ENCODE measurements at regions not wholly inside any gene's neighbourhood (a gene's known extent, or its start where the extent isn't known, plus 50 kb on each side); places are given as distances from the start of the nearest gene placed in this dataset.
"Not testable (repeated sequence)": the region's sequence is repeated elsewhere in the genome, so short reads cannot be mapped to it uniquely, and the experiment has no call there.

GRCh38 chr17:68697850-68698361 is 96.7 kb upstream of the FAM20A start:
- DNase-seq: no peak

- DNase-seq: no peak
Measured at GRCh38 chr17:68695659-68696058, 94.5 kb upstream of the FAM20A start.

- no peak for DNase-seq
Measured at GRCh38 chr17:68694791-68695485, 93.8 kb upstream of the FAM20A start.

GRCh38 chr17:68693896-68694295 is 92.7 kb upstream of the FAM20A start:
- no peak for DNase-seq

- DNase-seq: no peak
Measured at GRCh38 chr17:68693466-68693865, 92.3 kb upstream of the FAM20A start.

GRCh38 chr17:68686108-68686988 is 85.2 kb upstream of the FAM20A start:
- no peak for DNase-seq

GRCh38 chr17:68684949-68685357 is 83.8 kb upstream of the FAM20A start:
- DNase-seq: no peak

GRCh38 chr17:68682903-68683302 is 81.7 kb upstream of the FAM20A start:
- peak; percentile 69 for DNase-seq

- DNase-seq: no peak
Measured at GRCh38 chr17:68679882-68680281, 78.7 kb upstream of the FAM20A start.

GRCh38 chr17:68676856-68677255 is 75.7 kb upstream of the FAM20A start:
- DNase-seq: no peak

- no peak for DNase-seq
Measured at GRCh38 chr17:68675723-68676122, 74.6 kb upstream of the FAM20A start.

GRCh38 chr17:68674029-68674925 is 73.1 kb upstream of the FAM20A start:
- no peak for DNase-seq

- DNase-seq: no peak
Measured at GRCh38 chr17:68670967-68671693, 70.0 kb upstream of the FAM20A start.

GRCh38 chr17:68666438-68666837 is 65.3 kb upstream of the FAM20A start:
- not testable (repeated sequence) for DNase-seq

- DNase-seq: no peak
Measured at GRCh38 chr17:68665373-68665772, 64.2 kb upstream of the FAM20A start.

GRCh38 chr17:68662479-68662878 is 61.3 kb upstream of the FAM20A start:
- DNase-seq: no peak

- DNase-seq: no peak
Measured at GRCh38 chr17:68662037-68662432, 60.9 kb upstream of the FAM20A start.

- DNase-seq: no peak
Measured at GRCh38 chr17:68661265-68662036, 60.3 kb upstream of the FAM20A start.

- DNase-seq: no peak
Measured at GRCh38 chr17:68660302-68660701, 59.1 kb upstream of the FAM20A start.

GRCh38 chr17:68658999-68659780 is 58.0 kb upstream of the FAM20A start:
- peak; percentile 30 for DNase-seq

- DNase-seq: no peak
Measured at GRCh38 chr17:68657576-68657975, 56.4 kb upstream of the FAM20A start.

All from DMS153 (cell line).